Hypothalamus (tissue), 51 donors: ENCODE measurements at regions not wholly inside any gene's neighbourhood (a gene's known extent, or its start where the extent isn't known, plus 50 kb on each side); places are given as distances from the start of the nearest gene placed in this dataset.

ENCODE experiments used
- DNase-seq, 51 donors: peaks; one replicate each; lab custom pipeline; 2025; lab: John Stamatoyannopoulos, UW

- no peak for DNase-seq
Measured at GRCh38 chrX:137401092-137401491, 164.8 kb upstream of the ZIC3 start.

- DNase-seq: no peak
Measured at GRCh38 chrX:137387646-137388045, 178.3 kb upstream of the ZIC3 start.

GRCh38 chrX:137366018-137366633 is 199.8 kb upstream of the ZIC3 start:
- no peak for DNase-seq

GRCh38 chrX:137363559-137363958 is 202.4 kb upstream of the ZIC3 start:
- no peak for DNase-seq

GRCh38 chrX:137362583-137362982 is 203.3 kb upstream of the ZIC3 start:
- no peak for DNase-seq

- DNase-seq: no peak
Measured at GRCh38 chrX:137354851-137355250, 211.1 kb upstream of the ZIC3 start.

- no peak for DNase-seq
Measured at GRCh38 chrX:137353404-137353803, 212.5 kb upstream of the ZIC3 start.

- no peak for DNase-seq
Measured at GRCh38 chrX:137352101-137352660, 213.7 kb upstream of the ZIC3 start.

GRCh38 chrX:137342969-137343368 is 223.0 kb upstream of the ZIC3 start:
- DNase-seq: no peak

- no peak for DNase-seq
Measured at GRCh38 chrX:137313627-137314026, 252.3 kb upstream of the ZIC3 start.

GRCh38 chrX:137305404-137305803 is 260.5 kb upstream of the ZIC3 start:
- DNase-seq: no peak

- no peak for DNase-seq
Measured at GRCh38 chrX:137297167-137297566, 263.4 kb upstream of the GPR101 start.

- DNase-seq: no peak
Measured at GRCh38 chrX:137290011-137290410, 256.2 kb upstream of the GPR101 start.

- no peak for DNase-seq
Measured at GRCh38 chrX:137287191-137287590, 253.4 kb upstream of the GPR101 start.

GRCh38 chrX:137286423-137286822 is 252.6 kb upstream of the GPR101 start:
- no peak for DNase-seq

- no peak for DNase-seq
Measured at GRCh38 chrX:137278825-137279224, 245.0 kb upstream of the GPR101 start.

- no peak for DNase-seq
Measured at GRCh38 chrX:137263374-137263773, 229.6 kb upstream of the GPR101 start.

- DNase-seq: no peak
Measured at GRCh38 chrX:137245183-137245582, 211.4 kb upstream of the GPR101 start.

- no peak for DNase-seq
Measured at GRCh38 chrX:137236837-137237236, 203.0 kb upstream of the GPR101 start.

- DNase-seq: no peak
Measured at GRCh38 chrX:137234651-137235402, 201.0 kb upstream of the GPR101 start.

- no peak for DNase-seq
Measured at GRCh38 chrX:137233478-137233877, 199.7 kb upstream of the GPR101 start.

- no peak for DNase-seq
Measured at GRCh38 chrX:137227151-137227550, 193.4 kb upstream of the GPR101 start.
